ENCODE measurements at regions not wholly inside any gene's neighbourhood (a gene's known extent, or its start where the extent isn't known, plus 50 kb on each side); places are given as distances from the start of the nearest gene placed in this dataset.
"Not testable (repeated sequence)": the region's sequence is repeated elsewhere in the genome, so short reads cannot be mapped to it uniquely, and the experiment has no call there.

DNA sequence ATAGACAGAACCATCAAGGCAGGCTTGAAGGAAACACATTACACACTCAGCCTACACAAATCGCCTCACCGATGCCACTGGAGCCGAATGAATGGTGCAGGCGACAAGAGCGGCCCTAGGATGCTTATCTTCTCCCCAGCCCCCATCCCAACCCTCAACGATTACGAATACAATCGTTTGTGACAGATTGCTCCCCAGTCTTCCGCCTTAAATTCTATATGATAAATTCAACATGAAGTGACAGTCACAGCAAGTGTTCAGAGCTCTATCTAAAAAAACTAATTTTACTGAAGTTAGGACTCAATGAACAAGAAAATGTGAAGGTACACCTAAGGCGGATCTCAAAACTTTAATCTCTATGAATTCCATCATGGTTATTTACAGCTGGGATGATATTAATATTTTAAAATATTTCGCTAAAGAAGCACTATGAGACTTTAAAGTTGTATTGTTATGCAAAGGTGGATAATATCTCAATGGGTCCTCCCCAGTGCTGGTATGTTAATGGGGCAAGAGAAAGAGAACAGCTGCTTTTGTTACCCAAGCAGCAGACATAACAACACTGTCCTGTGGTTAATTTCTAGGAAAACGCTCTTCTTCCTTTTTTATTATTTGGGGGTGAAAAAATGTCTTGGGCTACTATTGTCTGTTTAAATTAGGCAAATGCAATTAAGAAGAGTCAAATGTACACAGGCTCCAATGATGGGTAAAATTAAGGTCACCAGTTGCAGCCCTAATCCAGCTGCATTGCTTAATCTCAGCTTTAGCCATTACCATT lies 147.6 kb upstream of the NR2F2 start:
- DNase-seq (ENCODE audit: low read depth in 4 of 4, low spot score in 3 of 4): no peak

- no peak for DNase-seq (ENCODE audit: low read depth in 4 of 4, low spot score in 3 of 4)
These were observed 147.0 kb upstream of the NR2F2 start for GRCh38 chr15:96183514-96183850.

- no peak for DNase-seq (ENCODE audit: low read depth in 4 of 4, low spot score in 3 of 4)
These were observed 146.6 kb upstream of the NR2F2 start for GRCh38 chr15:96183867-96184266.

GRCh38 chr15:96184297-96184696 lies 146.2 kb upstream of the NR2F2 start:
- DNase-seq (ENCODE audit: low read depth in 4 of 4, low spot score in 3 of 4): no peak

DNA sequence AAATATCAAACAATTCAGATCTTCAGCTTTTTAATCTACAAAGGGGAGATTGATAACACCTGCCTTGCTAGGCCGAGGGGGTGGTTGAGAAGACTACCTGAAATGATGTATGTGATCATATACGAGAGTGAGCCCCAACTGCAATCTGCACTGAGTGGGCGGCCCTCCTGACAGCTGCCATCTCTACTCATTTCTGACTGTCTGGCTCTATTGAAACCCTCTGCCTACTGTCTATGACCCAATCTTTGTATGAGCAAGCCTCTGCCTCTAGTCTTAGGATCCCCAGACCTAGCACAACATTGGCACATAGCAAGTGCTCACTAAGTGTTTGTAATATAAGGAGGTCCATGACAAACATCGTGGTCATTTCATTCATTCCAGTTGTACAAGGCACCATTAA lies 144.4 kb upstream of the NR2F2 start:
- no peak for DNase-seq (ENCODE audit: low read depth in 4 of 4, low spot score in 3 of 4)

DNA sequence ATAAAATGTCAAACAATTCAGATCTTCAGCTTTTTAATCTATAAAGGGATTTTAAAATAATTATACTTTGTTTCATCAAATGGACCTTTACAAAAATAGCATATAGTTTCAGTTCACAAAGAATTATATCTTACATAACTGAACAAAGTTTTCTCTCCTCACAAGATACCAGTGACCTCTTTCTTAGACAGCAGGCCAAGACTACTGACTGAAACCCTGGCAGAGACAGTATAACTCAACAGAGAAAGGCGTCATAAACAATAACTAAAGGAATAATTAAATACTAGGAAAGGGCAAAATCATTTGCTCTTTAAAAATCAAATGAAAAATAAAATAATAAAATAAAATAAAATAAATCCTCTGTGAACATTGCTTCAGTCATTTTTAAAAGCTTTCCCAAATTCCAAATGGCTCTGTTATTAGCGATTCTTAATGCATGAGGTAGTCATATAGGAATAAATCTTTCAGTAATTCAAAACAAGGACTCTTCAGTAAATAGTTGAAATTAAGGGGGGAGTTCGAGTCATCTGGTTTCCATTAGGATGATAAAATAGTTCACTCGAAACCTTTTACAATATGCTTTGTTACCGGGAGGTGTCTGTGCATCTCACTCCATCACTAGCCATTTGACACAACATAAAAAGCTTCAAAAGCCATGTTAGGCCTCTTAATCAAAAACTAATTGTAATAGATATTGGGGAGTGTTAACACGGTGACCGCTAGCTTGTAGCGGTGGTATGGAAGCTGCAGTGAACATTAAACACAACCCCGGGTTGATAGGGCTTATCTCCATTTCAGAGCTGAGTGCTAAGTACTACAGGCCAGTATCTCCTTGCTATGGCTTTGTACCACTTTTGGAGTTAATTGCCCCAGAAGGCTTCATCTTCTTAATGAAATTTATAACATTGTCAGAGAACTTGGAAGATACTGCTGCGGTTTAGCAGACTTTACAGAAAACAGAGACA lies 142.9 kb upstream of the NR2F2 start:
- DNase-seq (ENCODE audit: low read depth in 4 of 4, low spot score in 3 of 4): no peak

DNA sequence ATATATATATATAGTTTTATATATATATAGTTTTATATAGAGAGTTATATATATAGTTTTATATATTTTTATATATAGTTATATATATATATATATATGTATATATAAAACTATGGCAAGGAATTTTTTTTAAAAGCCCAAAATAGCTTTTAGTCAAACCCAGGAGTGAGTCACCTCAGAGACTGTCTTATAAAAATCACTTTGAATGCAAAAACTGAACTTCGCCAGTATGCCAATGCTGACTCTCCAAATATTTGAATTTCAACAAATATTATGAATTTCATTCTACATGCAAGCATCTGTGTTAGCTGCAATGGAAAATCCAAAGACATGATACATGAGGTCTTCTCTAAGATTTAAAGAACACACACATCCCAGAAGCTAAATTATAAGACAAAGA lies 132.8 kb upstream of the NR2F2 start:
- no peak for DNase-seq (ENCODE audit: low read depth in 4 of 4, low spot score in 3 of 4)

DNA sequence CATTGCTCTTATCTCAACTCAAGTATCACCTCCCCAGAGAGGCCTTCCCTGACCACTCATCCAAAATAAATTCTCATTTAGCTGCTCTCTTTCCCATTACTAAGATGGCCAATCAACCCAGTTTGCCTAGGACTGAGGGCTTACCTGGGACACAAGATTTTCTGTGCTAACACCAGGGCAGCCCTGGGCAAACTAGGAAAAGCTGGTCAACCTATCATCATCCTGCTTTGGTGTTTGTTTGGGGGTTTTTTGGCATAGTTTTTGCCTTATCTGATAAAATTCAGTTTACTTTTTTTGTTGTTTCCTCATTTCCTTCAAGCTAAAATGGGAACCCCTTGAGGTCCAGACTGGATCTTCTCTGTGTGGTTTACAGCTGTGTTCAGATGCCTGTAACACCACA lies 131.4 kb upstream of the NR2F2 start:
- no peak for DNase-seq (ENCODE audit: low read depth in 4 of 4, low spot score in 3 of 4)

DNA sequence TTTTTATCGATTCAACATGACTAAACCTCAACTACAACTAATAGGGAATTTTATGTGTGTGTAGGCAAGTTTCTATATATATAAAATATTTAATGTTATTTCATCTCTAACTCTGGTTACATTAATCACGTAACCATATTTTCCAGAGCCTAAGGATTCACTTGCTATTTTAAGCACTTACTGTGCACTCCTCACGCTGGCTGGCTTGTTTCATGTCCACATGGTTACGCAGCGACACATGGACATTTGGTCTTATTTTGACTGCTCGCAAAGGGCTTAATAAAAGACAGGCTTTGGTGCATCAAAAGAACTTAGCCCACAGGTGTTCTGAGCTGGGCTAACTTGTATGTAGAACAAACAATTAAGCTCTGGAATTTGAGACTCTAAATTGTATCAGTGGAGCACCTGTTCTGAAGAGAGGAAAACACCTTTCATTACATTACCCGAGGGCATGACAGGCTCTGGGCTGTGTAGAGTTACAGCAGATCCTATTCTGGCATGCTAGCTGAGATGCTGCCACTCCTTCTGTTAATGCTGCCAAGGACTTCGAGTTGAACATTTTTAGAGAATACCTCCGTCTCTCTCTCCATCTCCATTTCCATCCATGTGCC lies 130.0 kb upstream of the NR2F2 start:
- DNase-seq (ENCODE audit: low read depth in 4 of 4, low spot score in 3 of 4): no peak

DNA sequence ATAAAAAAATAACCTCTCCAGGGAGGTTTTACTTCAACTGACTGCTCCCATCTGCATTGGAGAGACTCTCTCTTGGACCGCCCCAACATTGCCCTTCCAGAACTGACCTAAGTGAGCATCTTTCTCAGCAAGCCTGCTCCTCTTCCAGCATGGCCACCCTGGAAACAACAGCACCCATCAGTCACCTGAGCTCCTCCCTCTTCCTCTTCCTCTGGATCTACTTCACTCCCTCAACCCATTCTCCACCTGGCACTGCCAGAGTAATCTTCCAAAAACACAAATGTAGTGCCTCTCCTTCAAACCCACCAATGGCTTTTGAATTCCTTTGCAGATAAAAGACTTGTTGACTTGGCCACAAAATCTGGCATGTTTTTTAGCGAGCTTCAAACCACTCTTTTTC lies 128.8 kb upstream of the NR2F2 start:
- no peak for DNase-seq (ENCODE audit: low read depth in 4 of 4, low spot score in 3 of 4)

- not testable (repeated sequence) for DNase-seq (ENCODE audit: low read depth in 4 of 4, low spot score in 3 of 4)
These were observed 124.9 kb upstream of the NR2F2 start for GRCh38 chr15:96205588-96205987.

DNA sequence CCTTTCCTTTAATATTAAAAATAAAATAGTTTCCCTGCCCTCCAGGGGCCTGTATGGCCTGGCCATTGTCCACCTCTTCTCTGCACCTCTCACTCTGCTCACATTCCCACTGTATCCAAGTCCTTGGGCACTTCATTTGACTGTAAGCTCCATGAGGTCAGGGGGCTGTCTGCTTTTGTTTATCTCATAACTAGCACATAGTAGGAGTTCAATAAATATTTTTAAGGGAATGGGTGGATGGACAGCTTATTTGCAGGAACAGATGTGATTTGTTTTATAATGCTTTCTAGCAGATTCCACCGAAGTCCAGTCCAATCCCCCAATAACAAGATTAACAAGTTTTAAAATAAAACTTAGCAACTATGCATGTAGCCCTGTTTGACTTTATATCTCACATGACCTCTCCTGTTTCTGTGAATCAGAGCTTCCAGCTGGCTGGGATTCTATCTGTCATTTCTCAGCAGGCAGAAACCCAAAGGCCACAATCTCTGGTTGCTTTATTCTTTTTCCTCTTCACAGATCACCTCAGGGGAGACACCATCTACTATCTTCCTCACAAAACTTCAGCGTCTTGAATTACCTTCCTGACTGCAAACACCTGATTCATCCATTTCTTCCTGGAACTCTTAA lies 123.0 kb upstream of the NR2F2 start:
- DNase-seq (ENCODE audit: low read depth in 4 of 4, low spot score in 3 of 4): no peak

GRCh38 chr15:96209285-96209735 lies 121.2 kb upstream of the NR2F2 start:
- no peak for DNase-seq (ENCODE audit: low read depth in 4 of 4, low spot score in 3 of 4)

DNA sequence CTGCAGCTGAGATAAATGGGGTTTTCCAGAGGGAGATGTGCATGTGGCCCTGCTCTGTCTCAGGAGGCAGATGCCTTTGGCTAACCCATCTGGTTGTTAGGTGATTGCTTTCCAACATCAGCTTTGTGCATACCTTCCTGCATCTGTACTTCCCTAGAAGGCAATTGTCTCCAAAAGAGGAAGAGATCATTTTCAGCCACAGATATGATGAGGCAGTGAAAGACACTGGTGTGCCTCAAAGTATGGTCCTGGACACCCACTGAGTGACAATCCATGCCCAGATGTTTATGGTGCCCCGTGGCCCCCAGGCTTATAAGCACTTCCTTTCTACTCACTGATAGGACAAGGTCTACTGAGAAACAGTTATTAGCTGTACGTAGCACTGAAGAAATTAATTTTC lies 117.5 kb upstream of the NR2F2 start:
- DNase-seq (ENCODE audit: low read depth in 4 of 4, low spot score in 3 of 4): no peak

GRCh38 chr15:96213896-96214295 lies 116.6 kb upstream of the NR2F2 start:
- no peak for DNase-seq (ENCODE audit: low read depth in 4 of 4, low spot score in 3 of 4)

GRCh38 chr15:96216481-96216880 lies 114.0 kb upstream of the NR2F2 start:
- DNase-seq (ENCODE audit: low read depth in 4 of 4, low spot score in 3 of 4): not testable (repeated sequence)

GRCh38 chr15:96217983-96218382 lies 112.5 kb upstream of the NR2F2 start:
- DNase-seq (ENCODE audit: low read depth in 4 of 4, low spot score in 3 of 4): no peak

GRCh38 chr15:96218623-96219455 lies 111.7 kb upstream of the NR2F2 start:
- no peak for DNase-seq (ENCODE audit: low read depth in 4 of 4, low spot score in 3 of 4)

DNA sequence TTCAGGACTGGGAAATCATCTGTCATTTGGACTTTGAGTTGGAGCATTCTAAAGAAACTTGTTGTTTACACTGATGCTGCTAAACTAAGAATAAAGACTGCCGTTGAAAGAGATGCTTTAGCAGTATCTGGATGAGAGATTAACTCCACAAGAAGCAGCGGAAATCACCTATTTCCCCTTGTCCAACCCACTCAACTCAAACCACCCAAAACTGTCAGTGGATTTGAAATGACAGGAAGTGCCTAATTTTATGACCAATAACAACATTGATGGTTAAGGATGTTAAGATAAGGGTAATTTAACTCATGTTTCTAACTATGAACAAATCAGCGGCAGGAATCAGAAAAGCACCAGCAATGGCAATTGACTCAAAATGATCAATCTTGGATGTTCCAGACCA lies 110.8 kb upstream of the NR2F2 start:
- no peak for DNase-seq (ENCODE audit: low read depth in 4 of 4, low spot score in 3 of 4)

GRCh38 chr15:96220657-96221056 lies 109.8 kb upstream of the NR2F2 start:
- no peak for DNase-seq (ENCODE audit: low read depth in 4 of 4, low spot score in 3 of 4)
